Fibroblast of the conjunctiva (primary cell): ENCODE measurements at regions not wholly inside any gene's neighbourhood (a gene's known extent, or its start where the extent isn't known, plus 50 kb on each side); places are given as distances from the start of the nearest gene placed in this dataset.
"Not testable (repeated sequence)": the region's sequence is repeated elsewhere in the genome, so short reads cannot be mapped to it uniquely, and the experiment has no call there.

Experiments used
- DNase-seq: peaks from one replicate; pipeline ENCODE4 v3.0.0-alpha.2; 2010; ENCODE audit warnings: low read depth

DNA sequence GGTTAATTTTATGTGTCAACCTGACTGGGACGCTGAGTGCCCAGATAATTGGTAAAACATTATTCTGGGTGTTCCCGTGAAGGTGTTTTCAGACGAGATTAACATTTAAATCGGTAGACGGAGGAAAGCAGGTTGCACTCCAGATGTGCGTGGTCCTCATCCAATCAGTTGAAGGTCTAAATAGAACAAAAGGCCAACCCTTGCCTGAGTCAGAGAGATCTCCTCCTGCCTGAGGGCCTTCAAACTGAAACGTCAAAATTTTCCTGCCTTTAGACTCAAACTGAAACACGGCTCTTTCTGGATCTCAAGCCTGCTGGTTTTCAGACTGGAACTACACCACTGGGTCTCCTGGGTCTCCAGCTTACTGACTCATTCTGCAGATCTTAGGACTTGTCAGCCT, 70.9 kb downstream of the NPIPA5 start:
- DNase-seq, result not testable (repeated sequence)

DNA sequence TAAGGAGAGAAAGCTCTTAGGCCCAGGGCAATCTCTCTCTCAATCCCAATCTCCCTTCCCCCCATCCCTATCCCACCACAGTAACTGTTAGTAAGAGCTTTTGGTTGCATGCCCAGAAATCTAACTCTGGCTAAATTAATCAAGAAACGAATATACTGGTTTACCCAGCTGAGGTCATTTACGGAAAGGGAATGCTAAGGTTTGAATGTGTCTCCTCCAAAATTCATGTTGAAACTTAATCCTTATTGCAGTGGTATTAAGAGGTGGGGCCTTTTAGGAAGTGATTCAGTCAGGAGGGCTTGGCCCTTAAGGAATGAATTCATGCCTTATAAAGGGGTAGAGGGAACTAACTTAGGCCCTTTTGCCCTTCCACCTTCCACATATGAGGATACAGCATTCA, 72.2 kb downstream of the NPIPA5 start:
- peak; percentile 8 for DNase-seq

DNA sequence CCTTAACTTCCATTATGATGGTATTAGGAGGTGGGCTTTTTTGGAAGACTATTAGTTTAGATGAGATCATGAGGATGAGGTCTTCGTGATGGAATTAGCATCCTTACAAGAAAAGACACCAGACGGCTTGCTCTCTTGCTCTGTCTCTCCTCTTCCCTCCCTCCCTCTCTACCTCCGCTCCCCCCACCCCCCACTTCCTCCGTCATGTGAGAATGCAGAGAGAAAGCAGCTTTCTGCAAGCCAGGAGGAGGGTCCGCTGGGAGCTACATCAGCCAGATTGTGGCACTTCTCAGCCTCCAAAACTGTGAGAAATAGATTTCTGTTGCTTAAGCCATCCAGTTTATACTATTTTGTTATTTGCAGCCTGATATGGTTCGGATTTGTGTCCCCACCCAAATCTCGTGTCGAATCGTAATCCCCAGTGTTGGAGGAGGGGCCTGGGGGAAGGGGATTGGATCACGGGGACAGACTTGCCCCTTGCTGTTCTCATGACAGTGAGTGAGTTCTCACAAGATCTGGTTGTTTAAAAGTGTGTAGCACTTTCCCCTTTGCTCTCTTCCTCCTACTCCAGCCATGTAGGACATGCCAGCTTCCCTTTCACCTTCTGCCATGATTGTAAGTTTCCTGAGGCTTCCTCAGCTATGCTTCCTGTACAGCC, 74.3 kb downstream of the NPIPA5 start:
- not testable (repeated sequence) for DNase-seq

DNA sequence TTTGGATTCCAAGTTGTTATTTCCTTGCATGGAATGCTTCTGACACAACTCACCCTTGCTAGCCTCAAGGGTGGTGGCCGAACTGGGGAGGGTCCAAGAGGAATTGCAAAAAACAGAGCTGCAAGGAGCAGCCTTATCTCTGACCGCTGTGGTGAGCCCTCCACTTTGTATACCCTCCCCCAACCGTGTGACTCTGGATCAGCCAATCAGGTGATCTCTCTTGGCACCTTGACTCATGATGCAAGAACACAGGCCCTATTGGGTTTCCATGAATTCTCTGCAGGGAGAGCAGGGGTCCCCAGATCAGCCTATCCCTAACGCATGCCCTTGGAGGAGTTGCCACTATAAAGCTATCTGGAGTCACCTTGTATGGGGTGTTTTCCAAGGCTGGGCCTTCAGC, 81.0 kb downstream of the NPIPA5 start:
- not testable (repeated sequence) for DNase-seq

DNA sequence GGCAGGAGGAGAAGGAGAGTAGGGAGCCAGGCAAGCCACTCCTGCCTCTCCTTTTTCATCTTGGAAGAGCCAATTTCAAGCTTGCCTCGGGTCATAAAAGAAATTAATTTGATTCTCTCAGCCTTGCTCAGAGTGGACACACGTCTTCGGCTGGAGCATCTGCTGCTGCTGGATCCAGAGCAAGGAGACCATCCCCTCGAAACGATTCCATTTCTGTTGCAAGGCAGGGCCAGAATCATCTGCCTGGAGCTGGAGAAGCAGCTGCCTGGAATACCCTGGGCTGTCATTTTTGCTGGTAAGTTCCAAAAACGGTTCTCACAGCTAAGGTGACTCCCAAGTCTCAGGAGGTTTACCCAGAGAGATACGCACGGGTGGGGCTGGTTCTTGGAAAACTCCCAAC, 103.3 kb downstream of the NPIPA5 start:
- not testable (repeated sequence) for DNase-seq

DNA sequence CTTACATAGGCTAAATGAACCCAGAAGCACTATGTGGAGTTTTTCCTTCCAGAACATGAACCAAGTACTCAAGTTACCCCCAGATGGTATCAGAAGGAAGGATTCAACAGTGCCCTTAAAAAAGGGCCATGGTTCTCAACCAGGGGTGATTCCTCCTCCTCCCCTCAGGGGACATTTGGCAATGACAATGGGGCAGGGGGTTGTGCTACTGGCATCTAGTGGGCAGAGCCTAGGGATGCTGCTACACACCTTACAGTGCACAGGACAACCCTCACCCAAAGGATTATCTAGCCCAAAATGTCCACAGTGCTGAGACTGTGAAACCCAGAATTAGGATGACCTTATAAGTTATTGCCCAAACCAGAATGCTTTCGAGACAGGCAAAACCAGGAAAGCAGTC, 104.1 kb downstream of the NPIPA5 start:
- not testable (repeated sequence) for DNase-seq

DNA sequence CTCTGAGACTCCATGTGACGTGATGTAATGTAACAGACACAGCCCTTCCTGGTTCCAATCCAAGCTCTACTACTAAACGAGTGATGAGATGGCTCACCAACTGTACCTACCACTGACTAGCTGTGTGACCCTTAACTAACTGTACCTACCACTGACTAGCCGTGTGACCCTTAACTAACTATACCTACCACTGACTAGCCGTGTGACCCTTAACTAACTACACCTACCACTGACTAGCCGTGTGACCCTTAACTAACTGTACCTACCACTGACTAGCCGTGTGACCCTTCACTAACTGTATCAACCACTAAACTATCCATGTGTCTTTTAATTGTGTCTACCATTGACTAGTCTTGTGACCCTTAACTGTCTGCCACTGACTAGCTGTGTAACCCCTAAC, 111.2 kb downstream of the NPIPA5 start:
- not testable (repeated sequence) for DNase-seq

DNA sequence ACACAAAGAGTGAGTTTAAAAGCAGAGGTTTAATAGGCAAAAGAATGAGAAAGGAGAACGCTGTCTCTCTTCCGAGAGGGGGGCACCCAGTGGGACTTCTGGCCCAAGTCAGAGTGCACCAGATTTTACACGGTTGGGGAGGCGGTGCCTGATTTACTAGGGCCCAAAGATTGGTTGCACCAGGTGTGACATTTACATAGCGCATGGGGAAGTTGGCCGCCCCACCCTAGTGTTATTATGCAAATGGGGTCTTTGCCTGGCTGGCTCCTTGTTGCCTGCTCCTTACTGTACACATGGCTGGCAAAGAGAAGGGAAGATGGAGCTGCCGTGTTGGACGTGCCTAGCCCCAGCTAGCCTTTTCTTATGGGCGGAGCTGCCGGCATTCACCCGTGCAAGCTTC, 115.9 kb downstream of the NPIPA5 start:
- DNase-seq, result not testable (repeated sequence)

DNA sequence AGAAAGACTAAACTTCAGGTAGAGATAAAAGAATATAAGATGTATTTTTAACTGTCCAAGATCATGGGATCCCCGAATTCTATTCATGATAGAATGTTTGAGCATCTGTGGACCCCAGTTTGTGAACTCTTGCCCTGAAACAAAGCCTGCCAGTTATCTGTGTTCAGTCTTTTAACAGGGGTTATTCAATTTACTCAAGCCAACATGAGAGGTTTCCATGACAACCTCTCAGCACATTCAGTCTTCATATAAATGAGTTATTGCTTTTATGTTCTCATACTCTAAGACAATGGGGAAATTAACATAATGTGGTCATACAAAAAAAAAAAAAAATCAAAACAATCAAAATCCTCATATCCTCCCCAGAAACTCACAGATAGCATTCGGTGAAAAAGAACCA, 130.1 kb downstream of the NPIPA5 start:
- DNase-seq, result not testable (repeated sequence)

DNA sequence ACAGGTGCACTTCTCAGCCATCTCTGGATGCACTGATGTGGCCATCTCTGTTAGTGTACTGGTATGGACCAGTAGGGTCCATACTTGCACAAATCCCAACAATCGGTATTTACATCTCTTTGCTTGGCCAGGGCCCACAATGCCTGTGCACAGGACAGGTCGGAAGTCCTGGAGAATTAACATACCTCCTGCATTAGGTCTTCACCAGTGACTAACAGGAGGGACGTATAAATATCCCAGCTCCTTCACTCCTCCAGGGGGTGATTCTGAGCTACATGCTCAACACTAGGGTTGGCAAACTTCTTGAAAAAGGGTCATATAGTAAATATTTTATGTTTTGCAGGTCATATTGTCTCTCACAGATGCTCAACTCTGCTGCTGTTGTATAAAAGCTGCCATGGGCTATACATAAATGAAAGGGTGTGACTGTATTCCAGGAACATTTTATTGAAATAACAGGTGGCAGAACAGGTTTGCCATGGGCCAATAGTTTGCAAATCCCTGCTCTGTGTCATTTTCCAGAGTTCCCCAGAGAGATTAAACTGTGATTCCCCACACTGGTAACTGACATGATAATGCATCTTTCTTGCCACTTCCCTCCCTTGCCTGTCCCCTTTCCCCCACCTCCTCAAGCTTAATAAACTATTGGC, 141.3 kb downstream of the NPIPA5 start:
- DNase-seq, result not testable (repeated sequence)

DNA sequence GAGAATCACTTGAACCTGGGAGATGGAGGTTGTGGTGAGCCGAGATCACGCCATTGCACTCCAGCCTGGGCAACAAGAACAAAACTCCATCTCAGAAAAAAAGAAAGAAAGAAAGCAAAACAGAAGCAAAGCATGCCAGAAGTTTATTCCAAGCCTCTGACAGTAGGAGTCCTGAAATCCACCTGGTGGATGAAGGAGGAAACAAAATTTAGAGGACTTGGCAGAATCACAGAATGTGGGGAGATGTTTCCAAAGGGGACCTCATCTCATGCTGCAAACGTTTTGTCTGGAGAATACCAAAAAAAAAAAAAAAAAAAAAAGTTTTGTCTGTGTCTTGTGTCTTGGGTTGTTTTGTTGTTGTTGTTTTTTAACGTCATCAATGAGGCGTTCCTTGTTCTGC, 141.1 kb upstream of the RRN3 start:
- DNase-seq, result not testable (repeated sequence)

DNA sequence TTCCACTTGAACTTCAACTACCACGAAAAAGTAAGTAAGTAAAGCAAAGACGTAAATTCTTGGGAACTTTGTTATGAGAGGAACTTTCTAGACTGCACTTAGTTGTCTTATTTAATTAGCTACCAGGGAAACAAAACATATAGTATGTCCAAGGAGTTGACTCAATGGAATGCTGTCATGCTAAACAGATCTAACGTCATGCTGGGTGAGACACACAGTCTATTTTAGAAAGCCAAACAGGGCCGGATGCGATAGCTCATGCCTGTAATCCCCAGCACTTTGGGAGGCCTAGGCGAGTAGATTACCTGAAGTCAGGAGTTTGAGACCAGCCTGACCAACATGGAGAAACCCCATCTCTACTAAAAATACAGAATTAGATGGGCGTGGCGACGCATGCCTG, 140.6 kb upstream of the RRN3 start:
- DNase-seq, result not testable (repeated sequence)

DNA sequence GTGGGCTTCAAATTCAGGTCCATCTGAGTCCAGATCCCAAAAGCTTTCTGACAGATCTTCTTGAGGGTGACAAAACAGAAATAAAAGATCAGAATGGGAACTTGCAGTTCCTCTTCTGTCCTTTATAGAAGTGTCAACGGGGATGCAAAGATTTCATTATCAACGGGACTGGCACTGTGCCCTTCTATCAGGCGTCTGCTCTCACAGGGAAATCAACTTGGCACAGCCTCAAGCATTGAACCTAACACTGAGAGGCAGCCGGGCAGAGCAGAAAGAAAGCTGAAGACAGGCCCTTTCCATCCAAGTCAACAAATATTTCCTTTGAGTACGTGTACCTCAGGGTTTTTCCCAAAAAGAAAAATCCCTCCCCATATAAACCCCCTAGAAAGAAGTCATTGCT, 136.4 kb upstream of the RRN3 start:
- not testable (repeated sequence) for DNase-seq

DNA sequence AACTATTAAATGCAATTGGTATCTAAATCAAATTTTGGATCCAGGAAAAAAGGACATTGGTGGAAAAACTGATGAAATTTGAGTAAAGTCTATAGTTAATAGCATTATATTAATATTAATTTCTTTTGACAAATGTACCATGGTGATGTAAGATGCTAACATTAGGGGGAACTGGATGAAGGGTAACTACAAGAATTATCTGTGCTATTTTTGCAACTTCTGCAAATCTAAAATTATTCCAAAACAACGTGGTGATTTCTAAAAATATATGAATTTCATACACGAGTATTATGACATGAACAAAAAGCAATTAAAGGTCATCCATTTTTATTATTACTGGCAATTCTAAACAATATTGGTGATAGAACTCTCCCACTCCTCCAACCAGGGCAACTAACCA, 135.6 kb upstream of the RRN3 start:
- not testable (repeated sequence) for DNase-seq

DNA sequence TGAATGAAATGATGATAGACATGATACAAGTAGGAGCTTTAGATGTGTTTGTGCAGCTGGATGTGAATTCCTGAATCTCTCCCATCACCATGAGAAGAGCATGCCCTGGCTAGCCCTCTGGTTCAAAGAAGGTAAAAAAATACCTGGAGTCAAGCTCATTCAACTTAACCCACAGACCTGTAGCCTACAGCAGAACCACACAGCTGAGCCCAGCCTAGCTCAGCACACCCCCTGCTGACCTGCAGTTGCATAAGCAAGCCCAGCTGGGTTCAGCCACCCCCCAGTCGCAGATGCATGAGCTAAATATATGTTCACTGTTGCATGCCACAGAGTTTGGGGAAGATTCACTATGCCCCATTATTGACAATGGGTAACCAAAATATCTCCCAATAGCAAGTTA, 130.6 kb upstream of the RRN3 start:
- DNase-seq, result not testable (repeated sequence)

DNA sequence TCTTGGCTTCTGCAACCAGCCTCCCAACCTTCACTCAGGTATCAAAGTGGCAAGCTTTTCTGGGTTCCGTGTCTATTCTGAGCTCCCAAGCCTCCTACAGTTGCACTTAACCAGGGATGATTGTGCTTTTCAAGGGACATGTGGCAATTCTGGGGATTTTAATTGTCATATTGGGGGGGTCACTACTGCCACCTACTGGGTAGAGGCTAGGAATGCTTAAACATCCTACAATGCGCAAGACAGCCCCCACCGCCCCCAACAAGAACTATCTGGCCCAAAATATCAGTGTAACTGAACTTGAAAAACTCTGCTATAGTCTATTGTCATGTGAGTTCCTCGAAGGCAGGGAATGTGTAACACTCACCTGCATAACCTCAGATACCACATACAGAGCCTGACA, 129.3 kb upstream of the RRN3 start:
- DNase-seq, result not testable (repeated sequence)

DNA sequence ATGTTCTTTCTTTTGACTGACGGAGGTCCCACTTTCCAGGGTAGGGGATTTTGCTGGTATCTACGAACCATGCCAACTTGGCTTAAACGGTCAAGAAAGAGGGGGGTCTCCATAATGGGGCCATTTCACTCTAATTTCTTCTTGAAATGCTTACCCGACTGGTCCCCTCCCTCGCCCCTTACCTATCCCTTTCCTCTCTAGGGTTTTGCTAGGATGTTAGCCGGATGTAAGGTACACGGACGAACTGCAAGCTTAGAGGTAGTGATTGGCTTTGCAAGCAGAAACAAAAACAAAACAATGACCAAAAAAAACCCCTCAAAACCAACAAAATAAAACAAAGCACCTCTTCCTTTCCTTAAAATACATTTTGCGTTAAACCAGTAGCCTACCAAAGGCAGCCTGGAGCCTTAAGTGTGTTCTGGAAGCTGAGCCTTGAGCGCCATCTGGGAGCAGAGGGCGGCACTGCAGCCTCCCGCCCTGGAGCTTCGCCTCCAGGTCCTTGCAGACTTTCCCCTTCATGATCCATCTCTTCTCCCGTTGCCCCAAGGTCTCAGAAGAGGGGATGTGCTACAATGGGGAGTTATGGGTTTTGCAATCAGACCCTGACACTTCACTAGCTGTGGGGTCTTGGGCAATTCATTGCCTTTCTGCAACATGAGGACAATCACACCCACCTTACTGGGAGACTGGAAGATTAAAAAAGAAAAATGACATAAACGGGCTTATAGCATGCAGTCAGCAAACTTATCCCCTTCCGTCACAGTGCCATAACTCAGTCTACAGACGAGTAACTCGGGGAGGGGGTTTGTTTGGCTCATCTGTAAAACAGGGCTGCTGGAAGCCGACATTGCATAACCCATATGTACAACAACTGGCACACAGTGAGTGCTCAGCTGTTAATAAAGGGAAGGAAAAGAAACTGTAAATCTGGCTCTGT, 125.9 kb upstream of the RRN3 start:
- DNase-seq, result not testable (repeated sequence)

DNA sequence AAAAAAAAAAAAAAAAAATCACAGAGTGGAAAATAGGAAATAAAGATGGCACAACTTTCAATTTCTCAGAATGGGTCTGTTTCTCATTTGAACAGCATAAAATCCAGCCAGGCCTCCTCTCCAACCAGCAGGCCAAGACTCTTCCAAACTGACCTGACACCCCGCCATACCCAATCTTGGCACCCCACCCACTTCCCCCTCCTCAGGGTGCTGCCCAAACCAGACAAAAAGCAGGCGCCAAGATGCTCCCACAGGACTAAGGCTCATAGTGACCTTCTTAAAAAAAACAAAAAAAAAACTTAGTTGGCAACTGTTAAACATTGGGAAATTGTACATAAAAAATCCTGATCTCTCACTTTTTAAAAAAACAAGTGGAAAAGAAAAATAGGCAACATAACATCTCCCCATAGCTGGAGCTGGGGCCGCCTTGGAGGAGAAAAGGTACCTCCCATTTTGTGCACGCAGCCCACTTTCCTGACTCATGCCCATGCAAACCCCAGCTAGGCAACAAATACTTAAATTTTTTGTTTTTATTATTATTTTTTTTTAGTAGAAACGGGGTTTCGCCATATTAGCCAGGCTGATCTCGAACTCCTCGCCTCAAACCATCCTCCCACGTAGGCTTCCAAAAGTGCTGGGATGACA, 124.9 kb upstream of the RRN3 start:
- not testable (repeated sequence) for DNase-seq

DNA sequence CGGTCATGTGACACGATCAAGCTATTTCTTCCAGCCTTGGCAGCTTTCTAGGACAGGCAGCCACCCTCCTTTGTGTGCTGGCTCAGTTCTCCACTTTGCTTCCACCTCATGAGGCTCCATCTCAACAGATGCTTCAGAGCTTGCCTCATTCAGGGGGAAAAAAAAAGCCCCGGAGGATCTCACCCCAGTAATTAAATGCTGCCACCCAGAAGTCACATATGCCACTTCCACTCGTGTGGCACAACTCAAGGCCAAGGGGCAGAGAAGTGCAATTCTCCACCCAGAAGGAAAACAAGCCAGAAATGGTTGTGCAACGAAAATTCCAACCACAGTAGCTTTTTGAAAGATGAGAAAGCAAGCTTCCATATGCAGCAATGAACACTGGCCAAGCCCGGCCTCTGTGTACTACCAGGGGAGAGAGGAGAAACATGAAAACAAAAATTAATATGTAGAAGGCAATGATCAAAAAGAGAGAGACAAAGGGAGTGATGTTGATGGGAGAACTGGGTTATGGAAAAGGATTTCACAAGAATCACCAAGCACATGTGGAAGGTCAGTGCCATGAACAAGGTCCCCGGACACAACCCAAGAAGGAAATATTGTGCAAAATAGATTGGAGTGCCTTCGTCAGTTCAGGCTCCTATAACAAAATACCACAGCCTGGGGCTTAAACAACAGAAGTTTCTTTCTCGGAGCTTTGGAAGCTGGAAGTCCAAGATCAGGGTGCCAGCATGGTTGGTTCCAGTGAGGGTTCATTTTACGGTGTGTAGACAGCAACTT, 113.3 kb upstream of the RRN3 start:
- DNase-seq, result not testable (repeated sequence)

DNA sequence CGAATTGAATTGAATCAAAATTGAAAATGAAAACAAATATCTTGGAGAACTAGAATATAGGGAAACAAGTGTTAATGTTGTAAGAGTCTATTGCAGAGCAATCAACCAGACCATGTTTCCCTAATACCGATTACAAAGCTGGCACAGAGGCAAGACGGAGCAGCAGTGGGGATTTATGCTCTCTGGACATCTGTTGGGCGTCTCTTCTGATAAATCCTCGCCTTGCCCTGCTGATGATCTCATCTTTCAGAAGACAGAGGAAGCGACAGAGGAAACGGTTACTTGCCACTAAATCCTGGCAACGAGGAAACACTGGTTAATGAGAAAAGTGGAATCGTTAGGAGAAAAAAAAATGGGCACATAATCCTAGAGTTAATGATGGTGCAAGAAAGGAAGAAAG, 112.4 kb upstream of the RRN3 start:
- not testable (repeated sequence) for DNase-seq

DNA sequence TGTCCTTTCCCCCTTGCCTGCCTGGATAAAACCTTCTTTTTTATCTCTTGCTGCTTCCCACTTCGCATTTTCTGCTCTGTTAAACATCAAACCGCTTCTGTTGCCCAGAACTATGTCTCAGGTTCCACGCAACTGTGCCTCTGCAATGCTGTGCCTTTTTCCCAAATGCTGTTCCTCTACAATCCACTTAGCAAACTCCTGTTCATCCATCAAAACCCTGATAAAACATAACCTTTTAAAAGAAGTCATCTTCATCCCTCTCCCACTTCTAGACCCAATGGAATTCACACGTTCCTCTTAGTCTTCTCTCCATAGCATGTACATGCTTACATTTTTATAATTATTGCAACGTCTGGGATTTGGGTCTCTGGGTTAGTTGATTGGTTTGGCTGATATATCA, 111.9 kb upstream of the RRN3 start:
- not testable (repeated sequence) for DNase-seq
